HCT116 (cell line): ENCODE measurements at regions not wholly inside any gene's neighbourhood (a gene's known extent, or its start where the extent isn't known, plus 50 kb on each side); places are given as distances from the start of the nearest gene placed in this dataset.

Experiments
- ATAC-seq: fragments of 200-7000 bp; cut with Tn5 transposase; 2 replicates; pipeline ENCODE4 v1.9.1; 2020; ENCODE audit warnings: mild to moderate bottlenecking, moderate library complexity
- BruUV-seq: library from RNA; stranded (reverse); fragments of 400-500 nt; replicated peaks from 2 replicates; lab custom pipeline; 2021; lab: Mats Ljungman, UMichigan
- CTCF ChIA-PET: fragments of 300-600 bp; sonication (Branson Sonifier 250); formaldehyde crosslinking; loops from one replicate; lab custom pipeline; 2021; ENCODE audit warnings: antibody characterized with exemption; lab: Charles Lee
- POLR2A ChIA-PET: fragments of 300-600, 350-600 bp; sonication (Branson Sonifier 250); formaldehyde crosslinking; loops from one replicate; lab custom pipeline; 2021; ENCODE audit warnings: antibody characterized with exemption; lab: Charles Lee
- RAD21 ChIA-PET, 2 experiments: fragments of 300-600 bp; sonication (Branson Sonifier 250); formaldehyde crosslinking; loops; one replicate each; lab custom pipeline; 2023; ENCODE audit warnings: low total read pairs in 2 of 2; ENCODE audit not compliant: uncharacterized antibody in 2 of 2, unreplicated experiment in 2 of 2, low non-redundant PET in 1 of 2; lab: Charles Lee
- DNase-seq: peaks from one replicate; pipeline ENCODE4 v3.0.0-alpha.2; 2010; ENCODE audit warnings: low read depth, low spot score
- H2AFZ ChIP-seq: fragments of 200-600 bp; shearing (Covaris generic), sonication (generic); 2 replicates; pipeline ENCODE4 v1.6.1; 2017; ENCODE audit warnings: low read depth, mixed run types, mixed read lengths, antibody characterized with exemption, low read length; ENCODE audit not compliant: poor library complexity, severe bottlenecking
- H3K27ac ChIP-seq: 2 replicates; pipeline ENCODE4 v1.5.1; 2012; ENCODE audit warnings: low read depth, low read length
- H3K27me3 ChIP-seq: fragments of 200-600 bp; sonication (generic); 2 replicates; pipeline ENCODE4 v1.6.1; 2016; ENCODE audit warnings: mixed run types, low read length, mixed read lengths; ENCODE audit not compliant: insufficient read depth
- H3K36me3 ChIP-seq, 2 experiments: fragments of 200-500 bp in 1 of 2; fragments of 200-600 bp in 1 of 2; sonication (Bioruptor generic) in 1 of 2; sonication (generic) in 1 of 2; 2 replicates each; pipeline versions ENCODE4 v1.5.1 to v1.6.1; 2014 to 2016; ENCODE audit warnings: low read length in 2 of 2, inconsistent platforms in 1 of 2, mixed read lengths in 1 of 2, mixed run types in 1 of 2; ENCODE audit not compliant: insufficient read depth in 2 of 2, control insufficient read depth in 1 of 2
- H3K4me1 ChIP-seq, 2 experiments: fragments of 200-600 bp in 1 of 2; sonication (generic) in 1 of 2; 2 replicates each; pipeline versions ENCODE4 v1.5.1 to v1.6.1; 2012 to 2017; ENCODE audit warnings: low read length in 2 of 2, inconsistent platforms in 1 of 2, mild to moderate bottlenecking in 1 of 2, mixed read lengths in 1 of 2, mixed run types in 1 of 2, moderate library complexity in 1 of 2; ENCODE audit not compliant: insufficient read depth in 2 of 2, control insufficient read depth in 1 of 2
- H3K4me2 ChIP-seq: fragments of 200-600 bp; sonication (generic); 2 replicates; pipeline ENCODE4 v1.6.1; 2017; ENCODE audit warnings: mixed run types, low read length, mixed read lengths
- H3K4me3 ChIP-seq, 2 experiments: fragments of 200-600 bp in 1 of 2; sonication (generic) in 1 of 2; replicated peaks in 1 of 2; 2 replicates each; pipeline ENCODE4 v1.5.1; 2011 to 2016; ENCODE audit warnings: low read length in 2 of 2, control low read depth in 1 of 2, low read depth in 1 of 2, mild to moderate bottlenecking in 1 of 2, mixed read lengths in 1 of 2, mixed run types in 1 of 2
- H3K79me2 ChIP-seq: fragments of 200-600 bp; sonication (generic); 2 replicates; pipeline ENCODE4 v1.6.1; 2017; ENCODE audit warnings: mild to moderate bottlenecking, mixed run types, low read length, moderate library complexity, mixed read lengths; ENCODE audit not compliant: insufficient read depth
- H3K9ac ChIP-seq: fragments of 200-600 bp; sonication (generic); 2 replicates; pipeline ENCODE4 v1.6.1; 2016; ENCODE audit warnings: low read length, mixed read lengths
- H3K9me2 ChIP-seq: fragments of 200-600 bp; sonication (generic), shearing (Covaris generic); 2 replicates; pipeline ENCODE4 v1.6.1; 2017; ENCODE audit warnings: mixed run types, mild to moderate bottlenecking, moderate library complexity; ENCODE audit not compliant: insufficient read depth
- H3K9me3 ChIP-seq, 2 experiments: fragments of 200-500 bp in 1 of 2; fragments of 200-600 bp in 1 of 2; sonication (Bioruptor generic) in 1 of 2; sonication (generic) in 1 of 2; 2 replicates each; pipeline ENCODE4 v1.6.1; 2014 to 2017; ENCODE audit warnings: low read length in 2 of 2, mixed read lengths in 2 of 2, inconsistent platforms in 1 of 2, low read depth in 1 of 2, mild to moderate bottlenecking in 1 of 2, mixed run types in 1 of 2, moderate library complexity in 1 of 2; ENCODE audit not compliant: control insufficient read depth in 1 of 2, insufficient read depth in 1 of 2
- H4K20me1 ChIP-seq: fragments of 200-600 bp; sonication (generic), shearing (Covaris generic); 2 replicates; pipeline ENCODE4 v1.6.1; 2017; ENCODE audit warnings: mixed run types, mild to moderate bottlenecking, moderate library complexity; ENCODE audit not compliant: insufficient read depth
- CEBPB ChIP-seq: IDR thresholded peaks from 2 replicates; pipeline ENCODE4 v1.6.1; 2012; ENCODE audit warnings: low read depth
- EGR1 ChIP-seq: IDR thresholded peaks from 2 replicates; pipeline ENCODE4 v1.6.1; 2012; ENCODE audit warnings: low read depth
- EZH2 ChIP-seq: fragments of 200-600 bp; sonication (generic); IDR thresholded peaks from 2 replicates; pipeline ENCODE4 v1.6.1; 2017; ENCODE audit warnings: antibody characterized with exemption, mixed run types
- EZH2phosphoT487 ChIP-seq: fragments of 200-600 bp; IDR thresholded peaks from 2 replicates; pipeline ENCODE4 v1.6.1; 2018; ENCODE audit warnings: antibody characterized with exemption, borderline replicate concordance
- FOSL1 ChIP-seq: IDR thresholded peaks from 2 replicates; pipeline ENCODE4 v1.6.1; 2012; ENCODE audit warnings: low read depth
- JUND ChIP-seq: IDR thresholded peaks from 2 replicates; pipeline ENCODE4 v1.6.1; 2012
- POLR2A ChIP-seq: IDR thresholded peaks from 2 replicates; pipeline ENCODE4 v1.7.0; 2011; ENCODE audit warnings: borderline replicate concordance; ENCODE audit not compliant: insufficient read depth, insufficient read length; ENCODE audit errors: extremely low read depth
- POLR2AphosphoS5 ChIP-seq: IDR thresholded peaks from 2 replicates; pipeline ENCODE4 v1.6.1; 2011; ENCODE audit warnings: mild to moderate bottlenecking, low read depth, low read length, moderate library complexity
- RAD21 ChIP-seq: IDR thresholded peaks from 2 replicates; pipeline ENCODE4 v1.6.1; 2012; ENCODE audit warnings: low read depth, mild to moderate bottlenecking
- SP1 ChIP-seq: IDR thresholded peaks from 2 replicates; pipeline ENCODE4 v1.6.1; 2012; ENCODE audit warnings: low read depth
- SRF ChIP-seq: IDR thresholded peaks from 2 replicates; pipeline ENCODE4 v1.6.1; 2012; ENCODE audit warnings: low read depth
- YY1 ChIP-seq: IDR thresholded peaks from 2 replicates; pipeline ENCODE4 v1.6.1; 2011; ENCODE audit warnings: low read length, low read depth, moderate library complexity, mild to moderate bottlenecking; ENCODE audit not compliant: insufficient replicate concordance; ENCODE audit errors: extremely low read depth
- ZFX ChIP-seq: fragments of 450-650 bp; IDR thresholded peaks from 2 replicates; pipeline ENCODE4 v1.6.1; 2017
- ZNF274 ChIP-seq: fragments of 200-500 bp; sonication (Bioruptor generic); IDR thresholded peaks from 2 replicates; pipeline ENCODE4 v1.6.1; 2014; ENCODE audit warnings: mild to moderate bottlenecking, low read depth, low read length, inconsistent platforms
- intact Hi-C: fragments of 100-400 bp; cut with micrococcal nuclease; formaldehyde crosslinking; loops from 2 replicates; pipeline ENCODE4 v1.10.0; 2022
- TF ChIP-seq, protein P1 (sequence below): IDR thresholded peaks from 2 replicates; pipeline ENCODE4 v1.6.1; 2012; ENCODE audit warnings: low read depth
- TF ChIP-seq, protein P2 (sequence below), 3 experiments: fragments of 200-600 bp in 1 of 3; sonication (generic) in 1 of 3; IDR thresholded peaks in 2 of 3; conservative IDR thresholded peaks in 1 of 3; 2 replicates each; pipeline ENCODE4 v1.5.1; 2012 to 2017; ENCODE audit warnings: low read depth in 2 of 3, low read length in 2 of 3, antibody characterized with exemption in 1 of 3, borderline replicate concordance in 1 of 3, control low read depth in 1 of 3, mild to moderate bottlenecking in 1 of 3, mixed read lengths in 1 of 3, mixed run types in 1 of 3, moderate library complexity in 1 of 3; ENCODE audit not compliant: insufficient read depth in 1 of 3

DNA sequence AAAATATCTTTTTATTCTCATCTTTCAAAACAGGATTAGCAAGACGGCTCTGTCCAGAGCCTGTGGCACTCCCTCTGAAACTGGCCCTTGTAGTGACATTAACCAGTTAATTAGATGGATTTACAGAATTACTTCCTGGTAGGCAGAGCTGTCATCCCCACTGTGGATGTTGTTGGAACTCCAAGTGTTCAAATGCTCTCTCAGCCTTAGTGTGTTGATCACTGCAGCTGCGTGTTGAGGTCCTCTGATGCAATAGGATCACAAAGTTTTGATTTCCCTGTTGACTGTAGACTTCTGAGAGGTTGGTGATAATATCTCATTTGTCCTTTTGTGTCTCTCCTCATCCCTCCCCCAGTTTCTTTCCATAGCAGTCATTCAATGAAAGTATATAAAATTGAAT lies 117.3 kb upstream of the CDK6 start:
- no peak overlapping the region for H3K27ac ChIP-seq
- no peak overlapping the region for H2AFZ ChIP-seq
- no peak for DNase-seq
- intact Hi-C loops, result no loop called here
- ChIA-PET RAD21 (no interaction called here), CTCF (no interaction called here), POLR2A (no interaction called here)
- TF ChIP-seq EZH2phosphoT487, result no peak
- no peak for TF ChIP-seq ZFX
- no peak for TF ChIP-seq POLR2AphosphoS5
- no peak for TF ChIP-seq JUND
- TF ChIP-seq, protein P1, sequence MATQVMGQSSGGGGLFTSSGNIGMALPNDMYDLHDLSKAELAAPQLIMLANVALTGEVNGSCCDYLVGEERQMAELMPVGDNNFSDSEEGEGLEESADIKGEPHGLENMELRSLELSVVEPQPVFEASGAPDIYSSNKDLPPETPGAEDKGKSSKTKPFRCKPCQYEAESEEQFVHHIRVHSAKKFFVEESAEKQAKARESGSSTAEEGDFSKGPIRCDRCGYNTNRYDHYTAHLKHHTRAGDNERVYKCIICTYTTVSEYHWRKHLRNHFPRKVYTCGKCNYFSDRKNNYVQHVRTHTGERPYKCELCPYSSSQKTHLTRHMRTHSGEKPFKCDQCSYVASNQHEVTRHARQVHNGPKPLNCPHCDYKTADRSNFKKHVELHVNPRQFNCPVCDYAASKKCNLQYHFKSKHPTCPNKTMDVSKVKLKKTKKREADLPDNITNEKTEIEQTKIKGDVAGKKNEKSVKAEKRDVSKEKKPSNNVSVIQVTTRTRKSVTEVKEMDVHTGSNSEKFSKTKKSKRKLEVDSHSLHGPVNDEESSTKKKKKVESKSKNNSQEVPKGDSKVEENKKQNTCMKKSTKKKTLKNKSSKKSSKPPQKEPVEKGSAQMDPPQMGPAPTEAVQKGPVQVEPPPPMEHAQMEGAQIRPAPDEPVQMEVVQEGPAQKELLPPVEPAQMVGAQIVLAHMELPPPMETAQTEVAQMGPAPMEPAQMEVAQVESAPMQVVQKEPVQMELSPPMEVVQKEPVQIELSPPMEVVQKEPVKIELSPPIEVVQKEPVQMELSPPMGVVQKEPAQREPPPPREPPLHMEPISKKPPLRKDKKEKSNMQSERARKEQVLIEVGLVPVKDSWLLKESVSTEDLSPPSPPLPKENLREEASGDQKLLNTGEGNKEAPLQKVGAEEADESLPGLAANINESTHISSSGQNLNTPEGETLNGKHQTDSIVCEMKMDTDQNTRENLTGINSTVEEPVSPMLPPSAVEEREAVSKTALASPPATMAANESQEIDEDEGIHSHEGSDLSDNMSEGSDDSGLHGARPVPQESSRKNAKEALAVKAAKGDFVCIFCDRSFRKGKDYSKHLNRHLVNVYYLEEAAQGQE, result no peak
- TF ChIP-seq EZH2, result no peak
- TF ChIP-seq ZNF274, result no peak
- no peak for TF ChIP-seq SP1
- TF ChIP-seq EGR1, result no peak
- TF ChIP-seq YY1, result no peak
- TF ChIP-seq, protein P2, sequence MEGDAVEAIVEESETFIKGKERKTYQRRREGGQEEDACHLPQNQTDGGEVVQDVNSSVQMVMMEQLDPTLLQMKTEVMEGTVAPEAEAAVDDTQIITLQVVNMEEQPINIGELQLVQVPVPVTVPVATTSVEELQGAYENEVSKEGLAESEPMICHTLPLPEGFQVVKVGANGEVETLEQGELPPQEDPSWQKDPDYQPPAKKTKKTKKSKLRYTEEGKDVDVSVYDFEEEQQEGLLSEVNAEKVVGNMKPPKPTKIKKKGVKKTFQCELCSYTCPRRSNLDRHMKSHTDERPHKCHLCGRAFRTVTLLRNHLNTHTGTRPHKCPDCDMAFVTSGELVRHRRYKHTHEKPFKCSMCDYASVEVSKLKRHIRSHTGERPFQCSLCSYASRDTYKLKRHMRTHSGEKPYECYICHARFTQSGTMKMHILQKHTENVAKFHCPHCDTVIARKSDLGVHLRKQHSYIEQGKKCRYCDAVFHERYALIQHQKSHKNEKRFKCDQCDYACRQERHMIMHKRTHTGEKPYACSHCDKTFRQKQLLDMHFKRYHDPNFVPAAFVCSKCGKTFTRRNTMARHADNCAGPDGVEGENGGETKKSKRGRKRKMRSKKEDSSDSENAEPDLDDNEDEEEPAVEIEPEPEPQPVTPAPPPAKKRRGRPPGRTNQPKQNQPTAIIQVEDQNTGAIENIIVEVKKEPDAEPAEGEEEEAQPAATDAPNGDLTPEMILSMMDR (IDR thresholded peaks at IDR 0.05 in 2 of 3, conservative IDR thresholded peaks at IDR 0.05 in 1 of 3; ENCODE audit: borderline replicate concordance in 1 of 3, insufficient read depth in 1 of 3, low read depth in 2 of 3, low read length in 2 of 3), result no peak
- TF ChIP-seq SRF, result no peak
- no peak for TF ChIP-seq RAD21
- TF ChIP-seq FOSL1, result no peak
- no peak for TF ChIP-seq POLR2A
- no peak for TF ChIP-seq CEBPB
- BruUV-seq, result no TSS peak
- no peak overlapping the region for H3K4me3 ChIP-seq
- no peak overlapping the region for H3K9ac ChIP-seq
- no peaks in the 10 kb centered on the region for H3K79me2 ChIP-seq
- no peaks in the 10 kb centered on the region for H3K4me1 ChIP-seq
- no peaks in the 10 kb centered on the region; the same call in 1 of the 2 replicates for H3K9me2 ChIP-seq
- H3K4me2 ChIP-seq, result no peak overlapping the region
- H3K36me3 ChIP-seq, result no peaks in the 10 kb centered on the region
- H4K20me1 ChIP-seq, result no peaks in the 10 kb centered on the region
- ATAC-seq, result no peak
- no peaks in the 10 kb centered on the region for H3K9me3 ChIP-seq
- H3K27me3 ChIP-seq, result no peaks in the 10 kb centered on the region
